HEK293 (cell line): ENCODE measurements at regions not wholly inside any gene's neighbourhood (a gene's known extent, or its start where the extent isn't known, plus 50 kb on each side); places are given as distances from the start of the nearest gene placed in this dataset.

Experiments used
- CTCF ChIA-PET: fragments of 350-600 bp; formaldehyde crosslinking; extraction: SDS; loops from one replicate; lab custom pipeline; 2021; ENCODE audit warnings: antibody characterized with exemption; lab: Yijun Ruan, JAX
- POLR2A ChIA-PET: fragments of 300-600 bp; formaldehyde crosslinking; extraction: SDS; loops from one replicate; lab custom pipeline; 2020; ENCODE audit warnings: antibody characterized with exemption, inconsistent platforms; lab: Yijun Ruan, JAX
- H3K27ac ChIP-seq: fragments of 200-500 bp; sonication (Bioruptor generic); 2 replicates; pipeline ENCODE4 v1.5.1; 2014; ENCODE audit warnings: low read depth, low read length, control low read depth, inconsistent platforms; ENCODE audit errors: extremely low read depth
- H3K36me3 ChIP-seq, 2 experiments: fragments of 200-500 bp in 1 of 2; sonication (Bioruptor generic) in 1 of 2; 1 replicate in 1 of 2; 2 replicates in 1 of 2; pipeline ENCODE4 v1.5.1; 2014 to 2017; ENCODE audit warnings: inconsistent platforms in 2 of 2, low read length in 2 of 2; ENCODE audit not compliant: control insufficient read depth in 2 of 2, insufficient read depth in 1 of 2
- H3K4me1 ChIP-seq: fragments of 200-500 bp; sonication (Bioruptor generic); 2 replicates; pipeline ENCODE4 v1.5.1; 2014; ENCODE audit warnings: mild to moderate bottlenecking, low read length, inconsistent platforms; ENCODE audit not compliant: control insufficient read depth, insufficient read depth
- H3K4me3 ChIP-seq: 2 replicates; pipeline ENCODE4 v1.5.1; 2011; ENCODE audit warnings: low read depth, mild to moderate bottlenecking, control low read depth, low read length, moderate library complexity
- H3K9me3 ChIP-seq: fragments of 200-500 bp; sonication (Bioruptor generic); 2 replicates; pipeline ENCODE4 v1.5.1; 2014; ENCODE audit warnings: low read depth, low read length, inconsistent platforms; ENCODE audit not compliant: control insufficient read depth, insufficient read depth
- BCL6B ChIP-seq: fragments of 450-650 bp; formaldehyde crosslinking; IDR thresholded peaks from 2 replicates; pipeline ENCODE4 v1.5.1; 2017; ENCODE audit warnings: missing biosample characterization, missing genetic modification characterization
- GLI2 ChIP-seq: fragments of 450-650 bp; formaldehyde crosslinking; IDR thresholded peaks from 2 replicates; pipeline ENCODE4; 2017; ENCODE audit warnings: missing biosample characterization, missing genetic modification characterization, low read depth, borderline replicate concordance
- HOXA7 ChIP-seq: sonication (generic); formaldehyde crosslinking; IDR thresholded peaks from 2 replicates; pipeline ENCODE4 v1.8.1; 2022; ENCODE audit warnings: missing genetic modification reagents, borderline replicate concordance
- PATZ1 ChIP-seq: fragments of 450-650 bp; formaldehyde crosslinking; IDR thresholded peaks from 2 replicates; pipeline ENCODE4 v1.5.1; 2016; ENCODE audit warnings: missing biosample characterization, missing genetic modification characterization
- ZBTB8A ChIP-seq: fragments of 450-650 bp; formaldehyde crosslinking; IDR thresholded peaks from 2 replicates; pipeline ENCODE4 v1.5.1; 2016; ENCODE audit warnings: missing biosample characterization, missing genetic modification characterization
- ZNF112 ChIP-seq: fragments of 450-650 bp; formaldehyde crosslinking; IDR thresholded peaks from 2 replicates; pipeline ENCODE4 v1.5.0; 2017; ENCODE audit warnings: missing biosample characterization, missing genetic modification characterization
- ZNF121 ChIP-seq: fragments of 450-650 bp; formaldehyde crosslinking; IDR thresholded peaks from 2 replicates; pipeline ENCODE4 v1.5.1; 2016; ENCODE audit warnings: missing biosample characterization, missing genetic modification characterization
- ZNF138 ChIP-seq: fragments of 450-650 bp; formaldehyde crosslinking; IDR thresholded peaks from 2 replicates; pipeline ENCODE4 v1.5.1; 2016; ENCODE audit warnings: missing biosample characterization, missing genetic modification characterization, borderline replicate concordance
- ZNF140 ChIP-seq: fragments of 450-650 bp; formaldehyde crosslinking; IDR thresholded peaks from 2 replicates; pipeline ENCODE4 v1.5.1; 2016; ENCODE audit warnings: missing biosample characterization, missing genetic modification characterization
- ZNF155 ChIP-seq: fragments of 450-650 bp; formaldehyde crosslinking; IDR thresholded peaks from 2 replicates; pipeline ENCODE4 v1.5.1; 2016; ENCODE audit warnings: missing biosample characterization, missing genetic modification characterization
- ZNF16 ChIP-seq: fragments of 450-650 bp; formaldehyde crosslinking; IDR thresholded peaks from 2 replicates; pipeline ENCODE4 v1.5.1; 2016; ENCODE audit warnings: low read depth, missing biosample characterization, missing genetic modification characterization
- ZNF2 ChIP-seq: fragments of 450-650 bp; formaldehyde crosslinking; IDR thresholded peaks from 2 replicates; pipeline ENCODE4 v1.5.1; 2016; ENCODE audit warnings: missing biosample characterization, missing genetic modification characterization
- ZNF239 ChIP-seq: fragments of 450-650 bp; formaldehyde crosslinking; IDR thresholded peaks from 2 replicates; pipeline ENCODE4 v1.5.1; 2016; ENCODE audit warnings: missing biosample characterization, missing genetic modification characterization
- ZNF266 ChIP-seq: fragments of 450-650 bp; formaldehyde crosslinking; IDR thresholded peaks from 2 replicates; pipeline ENCODE4 v1.5.1; 2016; ENCODE audit warnings: missing biosample characterization, missing genetic modification characterization, low read depth
- ZNF324 ChIP-seq: fragments of 450-650 bp; formaldehyde crosslinking; IDR thresholded peaks from 2 replicates; pipeline ENCODE4 v1.5.1; 2016; ENCODE audit warnings: missing biosample characterization, missing genetic modification characterization
- ZNF341 ChIP-seq: fragments of 450-650 bp; formaldehyde crosslinking; IDR thresholded peaks from 2 replicates; pipeline ENCODE4; 2016; ENCODE audit warnings: low read depth, missing biosample characterization, missing genetic modification characterization
- ZNF404 ChIP-seq: fragments of 450-650 bp; formaldehyde crosslinking; IDR thresholded peaks from 2 replicates; pipeline ENCODE4 v1.5.1; 2017; ENCODE audit warnings: missing biosample characterization, missing genetic modification characterization
- ZNF488 ChIP-seq: fragments of 450-650 bp; formaldehyde crosslinking; IDR thresholded peaks from 2 replicates; pipeline ENCODE4 v1.5.1; 2016; ENCODE audit warnings: missing biosample characterization, missing genetic modification characterization
- ZNF514 ChIP-seq: fragments of 450-650 bp; formaldehyde crosslinking; IDR thresholded peaks from 2 replicates; pipeline ENCODE4 v1.5.1; 2016; ENCODE audit warnings: missing biosample characterization, missing genetic modification characterization
- ZNF530 ChIP-seq: fragments of 450-650 bp; formaldehyde crosslinking; IDR thresholded peaks from 2 replicates; pipeline ENCODE4 v1.5.1; 2016; ENCODE audit warnings: low read depth, missing biosample characterization, missing genetic modification characterization
- ZNF560 ChIP-seq: fragments of 450-650 bp; formaldehyde crosslinking; IDR thresholded peaks from 2 replicates; pipeline ENCODE4 v1.5.1; 2017; ENCODE audit warnings: missing biosample characterization, missing genetic modification characterization, borderline replicate concordance
- ZNF624 ChIP-seq: fragments of 450-650 bp; formaldehyde crosslinking; IDR thresholded peaks from 2 replicates; pipeline ENCODE4 v1.5.1; 2017; ENCODE audit warnings: missing biosample characterization, missing genetic modification characterization
- ZNF843 ChIP-seq: fragments of 450-650 bp; formaldehyde crosslinking; IDR thresholded peaks from 2 replicates; pipeline ENCODE4 v1.5.1; 2016; ENCODE audit warnings: missing biosample characterization, missing genetic modification characterization
- ZSCAN16 ChIP-seq: fragments of 450-650 bp; formaldehyde crosslinking; IDR thresholded peaks from 2 replicates; pipeline ENCODE4 v1.5.1; 2016; ENCODE audit warnings: missing biosample characterization, missing genetic modification characterization

- H3K36me3 ChIP-seq = no peaks in the 10 kb centered on the region
Measured at GRCh38 chr12:18943200-18943599, 186.3 kb upstream of the PLEKHA5 start.

GRCh38 chr12:18946106-18946505 is 183.4 kb upstream of the PLEKHA5 start:
- ChIA-PET CTCF (no interaction called here), POLR2A (no interaction called here)
- no peaks in the 10 kb centered on the region for H3K9me3 ChIP-seq
- H3K27ac ChIP-seq = no peak overlapping the region
- H3K4me1 ChIP-seq = no peaks in the 10 kb centered on the region
- TF ChIP-seq ZNF560 (tag by site-specific recombination) (no peak), ZNF488 (no peak), GLI2 (tag by site-specific recombination) (no peak), ZNF266 (tag by site-specific recombination) (no peak)
- no peaks in the 10 kb centered on the region for H3K36me3 ChIP-seq
- H3K4me3 ChIP-seq = no peak overlapping the region

More at GRCh38 chr12:18943200-18943599, 186.3 kb upstream of the PLEKHA5 start:
- Histone ChIP-seq H3K4me1 (no peaks in the 10 kb centered on the region), H3K27ac (no peak overlapping the region), H3K4me3 (no peak overlapping the region), H3K9me3 (no peaks in the 10 kb centered on the region)
- ChIA-PET CTCF (interaction anchor here (0.6 kb wide), 1 partner anchor 28 kb away, joined by 4 read pairs; no protein-coding TSS in a partner anchor), POLR2A (no interaction called here)
- no peak for TF ChIP-seq ZNF404 (tag by site-specific recombination)

- CTCF ChIA-PET = interaction anchor here (0.9 kb wide), 1 partner anchor 235 kb away, joined by 3 read pairs; no protein-coding TSS in a partner anchor
- no peaks in the 10 kb centered on the region for H3K36me3 ChIP-seq
- POLR2A ChIA-PET = interaction anchor here (0.6 kb wide), 1 partner anchor 181 kb away, joined by 6 read pairs; no protein-coding TSS in a partner anchor
- no peak overlapping the region for H3K4me3 ChIP-seq
- H3K27ac ChIP-seq = no peak overlapping the region
- H3K4me1 ChIP-seq = no peaks in the 10 kb centered on the region
- no peaks in the 10 kb centered on the region for H3K9me3 ChIP-seq
- TF ChIP-seq ZSCAN16 (no peak), ZNF16 (tag by site-specific recombination) (no peak), ZNF112 (tag by site-specific recombination) (no peak), ZNF2 (tag by site-specific recombination) (no peak), ZNF843 (tag by site-specific recombination) (no peak), ZNF324 (tag by site-specific recombination) (no peak), HOXA7 (CRISPR knock-in tag) (no peak), PATZ1 (tag by site-specific recombination) (no peak), ZNF140 (tag by site-specific recombination) (no peak), ZNF624 (tag by site-specific recombination) (no peak), ZNF155 (tag by site-specific recombination) (no peak), ZNF341 (tag by site-specific recombination) (no peak), ZBTB8A (tag by site-specific recombination) (no peak), ZNF138 (tag by site-specific recombination) (no peak), ZNF121 (tag by site-specific recombination) (no peak), ZNF239 (tag by site-specific recombination) (no peak), BCL6B (tag by site-specific recombination) (no peak), ZNF530 (no peak), ZNF514 (tag by site-specific recombination) (no peak)
Measured at GRCh38 chr12:18951218-18951617, 178.3 kb upstream of the PLEKHA5 start.
